ENCODE measurements at regions not wholly inside any gene's neighbourhood (a gene's known extent, or its start where the extent isn't known, plus 50 kb on each side); places are given as distances from the start of the nearest gene placed in this dataset.

- TF ChIP-seq CTCF (IDR thresholded peaks at IDR 0.05) = no peak
- no peak for TF ChIP-seq POLR2A (IDR thresholded peaks at IDR 0.05)
Observed at GRCh38 chr7:110388457-110388856, 702.5 kb upstream of the LRRN3 start.

All from body of pancreas (tissue), 4 donors.